ENCODE measurements at regions not wholly inside any gene's neighbourhood (a gene's known extent, or its start where the extent isn't known, plus 50 kb on each side); places are given as distances from the start of the nearest gene placed in this dataset.

GRCh38 chr1:194870860-194871259 lies 1684.4 kb upstream of the B3GALT2 start:
- Histone ChIP-seq H2AFZ (ENCODE audit: low read length) (no peak overlapping the region), H3K79me2 (ENCODE audit: insufficient read depth, low read length) (no peaks in the 10 kb centered on the region), H3K27ac (ENCODE audit: low read depth, low read length, poor library complexity, severe bottlenecking) (no peak overlapping the region), H3F3A (ENCODE audit: insufficient read depth, low read length) (no peaks in the 10 kb centered on the region), H3K4me2 (ENCODE audit: low read length) (no peak overlapping the region), H4K20me1 (ENCODE audit: insufficient read depth, low read length) (no peaks in the 10 kb centered on the region), H3K4me3 (ENCODE audit: low read depth, low read length, poor library complexity, severe bottlenecking) (no peak overlapping the region), H3K27me3 (ENCODE audit: insufficient read depth, low read length) (no peaks in the 10 kb centered on the region), H3K9me3 (ENCODE audit: low read length) (peaks cover 7% of the 10 kb centered on the region), H3K36me3 (ENCODE audit: insufficient read depth, low read length) (no peaks in the 10 kb centered on the region), H3K4me1 (ENCODE audit: insufficient read depth, low read length, severe bottlenecking) (peaks cover 14% of the 10 kb centered on the region), H3K9ac (ENCODE audit: low read length) (no peak overlapping the region), H3K9me2 (ENCODE audit: low read depth, low read length) (no peaks in the 10 kb centered on the region)
- TF ChIP-seq EZH2 (IDR thresholded peaks at IDR 0.05; ENCODE audit: borderline replicate concordance, low read length) (no peak), CTCF (IDR thresholded peaks at IDR 0.05; ENCODE audit: low read length) (peak; percentile 20; the same call in 1 of the 2 replicates)

- peaks cover 14% of the 10 kb centered on the region for H3K4me1 ChIP-seq (ENCODE audit: insufficient read depth, low read length, severe bottlenecking)
- H3K27ac ChIP-seq (ENCODE audit: low read depth, low read length, poor library complexity, severe bottlenecking) = peak overlapping the region; percentile 61
- peaks cover 10% of the 10 kb centered on the region for H3K9me3 ChIP-seq (ENCODE audit: low read length)
- H3K79me2 ChIP-seq (ENCODE audit: insufficient read depth, low read length) = no peaks in the 10 kb centered on the region
- H3K4me2 ChIP-seq (ENCODE audit: low read length) = no peak overlapping the region
- no peaks in the 10 kb centered on the region for H3F3A ChIP-seq (ENCODE audit: insufficient read depth, low read length)
- H3K9me2 ChIP-seq (ENCODE audit: low read depth, low read length) = no peaks in the 10 kb centered on the region
- no peaks in the 10 kb centered on the region for H4K20me1 ChIP-seq (ENCODE audit: insufficient read depth, low read length)
- H2AFZ ChIP-seq (ENCODE audit: low read length) = peak overlapping the region; percentile 45; the same call in 1 of the 2 replicates
- no peak for TF ChIP-seq EZH2 (IDR thresholded peaks at IDR 0.05; ENCODE audit: borderline replicate concordance, low read length)
- TF ChIP-seq CTCF (IDR thresholded peaks at IDR 0.05; ENCODE audit: low read length) = no peak
- H3K4me3 ChIP-seq (ENCODE audit: low read depth, low read length, poor library complexity, severe bottlenecking) = no peak overlapping the region
- H3K9ac ChIP-seq (ENCODE audit: low read length) = no peak overlapping the region
- no peaks in the 10 kb centered on the region for H3K27me3 ChIP-seq (ENCODE audit: insufficient read depth, low read length)
- no peaks in the 10 kb centered on the region for H3K36me3 ChIP-seq (ENCODE audit: insufficient read depth, low read length)
Observed at GRCh38 chr1:194866153-194866552, 1679.7 kb upstream of the B3GALT2 start.

GRCh38 chr1:194865383-194865782 lies 1679.0 kb upstream of the B3GALT2 start:
- Histone ChIP-seq H3K4me2 (ENCODE audit: low read length) (no peak overlapping the region), H3K36me3 (ENCODE audit: insufficient read depth, low read length) (no peaks in the 10 kb centered on the region), H3K27ac (ENCODE audit: low read depth, low read length, poor library complexity, severe bottlenecking) (peak overlapping the region; percentile 61), H4K20me1 (ENCODE audit: insufficient read depth, low read length) (no peaks in the 10 kb centered on the region), H3K9me2 (ENCODE audit: low read depth, low read length) (no peaks in the 10 kb centered on the region), H3K4me3 (ENCODE audit: low read depth, low read length, poor library complexity, severe bottlenecking) (no peak overlapping the region), H3K79me2 (ENCODE audit: insufficient read depth, low read length) (no peaks in the 10 kb centered on the region), H3F3A (ENCODE audit: insufficient read depth, low read length) (no peaks in the 10 kb centered on the region), H2AFZ (ENCODE audit: low read length) (peak overlapping the region; percentile 86; the same call in 1 of the 2 replicates), H3K9ac (ENCODE audit: low read length) (no peak overlapping the region), H3K27me3 (ENCODE audit: insufficient read depth, low read length) (no peaks in the 10 kb centered on the region), H3K4me1 (ENCODE audit: insufficient read depth, low read length, severe bottlenecking) (peaks cover 14% of the 10 kb centered on the region), H3K9me3 (ENCODE audit: low read length) (peaks cover 10% of the 10 kb centered on the region)
- no peak for TF ChIP-seq EZH2 (IDR thresholded peaks at IDR 0.05; ENCODE audit: borderline replicate concordance, low read length)

- no peaks in the 10 kb centered on the region for H3K79me2 ChIP-seq (ENCODE audit: insufficient read depth, low read length)
- H3K27ac ChIP-seq (ENCODE audit: low read depth, low read length, poor library complexity, severe bottlenecking) = no peak overlapping the region
- H3K27me3 ChIP-seq (ENCODE audit: insufficient read depth, low read length) = no peaks in the 10 kb centered on the region
- H3K9me3 ChIP-seq (ENCODE audit: low read length) = peaks cover 3% of the 10 kb centered on the region; the same call in 1 of the 2 replicates
- H3K36me3 ChIP-seq (ENCODE audit: insufficient read depth, low read length) = no peaks in the 10 kb centered on the region
- peaks cover 14% of the 10 kb centered on the region for H3K4me1 ChIP-seq (ENCODE audit: insufficient read depth, low read length, severe bottlenecking)
- no peaks in the 10 kb centered on the region for H4K20me1 ChIP-seq (ENCODE audit: insufficient read depth, low read length)
- H3K4me2 ChIP-seq (ENCODE audit: low read length) = no peak overlapping the region
- no peak overlapping the region for H2AFZ ChIP-seq (ENCODE audit: low read length)
- no peak overlapping the region for H3K4me3 ChIP-seq (ENCODE audit: low read depth, low read length, poor library complexity, severe bottlenecking)
- TF ChIP-seq CTCF (IDR thresholded peaks at IDR 0.05; ENCODE audit: low read length) = no peak
- TF ChIP-seq EZH2 (IDR thresholded peaks at IDR 0.05; ENCODE audit: borderline replicate concordance, low read length) = no peak
- H3F3A ChIP-seq (ENCODE audit: insufficient read depth, low read length) = no peaks in the 10 kb centered on the region
- H3K9ac ChIP-seq (ENCODE audit: low read length) = no peak overlapping the region
- no peaks in the 10 kb centered on the region for H3K9me2 ChIP-seq (ENCODE audit: low read depth, low read length)
Observed at GRCh38 chr1:194862129-194862528, 1675.7 kb upstream of the B3GALT2 start.
